ENCODE measurements at regions not wholly inside any gene's neighbourhood (a gene's known extent, or its start where the extent isn't known, plus 50 kb on each side); places are given as distances from the start of the nearest gene placed in this dataset.

DNA sequence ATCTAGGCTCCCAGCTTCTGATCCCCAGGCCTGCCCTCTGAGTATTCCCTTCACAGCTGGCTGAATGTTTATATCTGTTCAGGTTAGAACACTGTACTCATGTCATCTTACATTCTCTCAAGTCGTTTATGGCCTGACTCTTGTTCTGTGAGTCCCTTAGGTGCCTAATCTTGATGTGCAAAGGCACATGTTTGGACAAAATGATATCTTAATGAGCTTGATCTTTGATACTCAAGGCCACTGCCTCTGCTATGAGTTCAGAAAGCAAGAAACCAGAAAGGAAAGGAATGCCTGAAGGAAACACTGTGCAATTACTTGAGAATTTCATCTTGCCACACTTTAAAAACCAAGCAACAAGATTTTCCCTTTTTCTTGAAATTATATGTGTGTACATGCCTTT is 391.8 kb upstream of the ZNF608 start:
- H3K36me3 Mint-ChIP-seq (ENCODE audit: insufficient read depth) = no peaks in the 10 kb centered on the region
- H3K27ac Mint-ChIP-seq = no peak overlapping the region
- H3K4me1 Mint-ChIP-seq (ENCODE audit: low read depth) = peaks cover 12% of the 10 kb centered on the region
- no peaks in the 10 kb centered on the region for H3K27me3 Mint-ChIP-seq
- TF ChIP-seq CTCF (IDR thresholded peaks at IDR 0.05; ENCODE audit: unreplicated experiment) = no peak
- no peak for DNase-seq (ENCODE audit: low spot score, unreplicated experiment)
- H3K4me3 Mint-ChIP-seq (ENCODE audit: low read depth) = no peak overlapping the region
- H3K9me3 Mint-ChIP-seq (ENCODE audit: low read depth) = peaks cover 7% of the 10 kb centered on the region

GRCh38 chr5:125139590-125139989 is 393.2 kb upstream of the ZNF608 start:
- H3K4me3 Mint-ChIP-seq (ENCODE audit: low read depth) = no peak overlapping the region
- no peak for TF ChIP-seq CTCF (IDR thresholded peaks at IDR 0.05; ENCODE audit: unreplicated experiment)
- H3K9me3 Mint-ChIP-seq (ENCODE audit: low read depth) = peaks cover 7% of the 10 kb centered on the region
- no peaks in the 10 kb centered on the region for H3K36me3 Mint-ChIP-seq (ENCODE audit: insufficient read depth)
- no peak for DNase-seq (ENCODE audit: low spot score, unreplicated experiment)
- no peak overlapping the region for H3K27ac Mint-ChIP-seq
- H3K27me3 Mint-ChIP-seq = no peaks in the 10 kb centered on the region
- H3K4me1 Mint-ChIP-seq (ENCODE audit: low read depth) = peaks cover 8% of the 10 kb centered on the region

DNA sequence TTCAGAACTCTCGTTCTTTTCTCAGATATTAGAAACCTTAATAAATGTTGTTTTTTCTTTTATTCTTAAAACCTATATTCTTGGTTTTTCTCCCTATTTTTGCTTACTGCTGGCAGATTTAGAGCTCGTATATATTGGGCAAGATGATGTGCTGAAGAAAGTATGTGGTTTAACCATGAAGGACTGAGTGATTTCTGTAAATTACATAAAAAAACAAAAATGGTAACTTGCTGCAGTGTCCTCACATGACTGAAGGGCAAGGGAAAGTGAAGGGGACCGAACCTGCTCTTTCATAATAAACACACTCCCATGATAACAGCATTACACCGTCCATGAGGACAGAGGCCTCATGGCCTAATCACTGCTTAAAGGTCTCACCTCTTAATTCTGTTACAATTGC is 393.8 kb upstream of the ZNF608 start:
- no peaks in the 10 kb centered on the region for H3K27me3 Mint-ChIP-seq
- H3K4me1 Mint-ChIP-seq (ENCODE audit: low read depth) = peaks cover 3% of the 10 kb centered on the region
- no peak for TF ChIP-seq CTCF (IDR thresholded peaks at IDR 0.05; ENCODE audit: unreplicated experiment)
- peaks cover 7% of the 10 kb centered on the region for H3K9me3 Mint-ChIP-seq (ENCODE audit: low read depth)
- H3K4me3 Mint-ChIP-seq (ENCODE audit: low read depth) = no peak overlapping the region
- no peak overlapping the region for H3K27ac Mint-ChIP-seq
- no peak for DNase-seq (ENCODE audit: low spot score, unreplicated experiment)
- no peaks in the 10 kb centered on the region for H3K36me3 Mint-ChIP-seq (ENCODE audit: insufficient read depth)

DNA sequence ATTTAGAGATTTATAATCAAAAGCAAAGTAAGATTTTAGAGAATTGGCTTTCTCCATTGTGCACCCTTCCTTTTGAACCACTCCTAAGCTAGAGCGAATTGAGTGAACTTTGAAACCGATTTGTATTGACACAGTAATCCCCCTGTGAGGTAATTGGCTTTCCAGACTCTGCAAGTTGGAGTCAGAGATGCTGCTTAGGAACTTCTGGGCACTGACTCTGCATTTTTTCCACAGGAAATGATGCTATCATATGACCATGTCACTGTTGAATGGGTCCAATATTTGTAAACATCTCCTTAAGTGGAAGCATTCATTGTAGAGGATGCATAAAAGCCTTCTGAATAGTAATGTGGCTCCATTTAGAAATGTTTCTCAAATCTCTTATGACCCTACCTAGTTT is 394.4 kb upstream of the ZNF608 start:
- H3K4me1 Mint-ChIP-seq (ENCODE audit: low read depth) = peaks cover 1% of the 10 kb centered on the region

GRCh38 chr5:125142458-125142857 is 396.0 kb upstream of the ZNF608 start:
- H3K27me3 Mint-ChIP-seq = no peaks in the 10 kb centered on the region
- TF ChIP-seq CTCF (IDR thresholded peaks at IDR 0.05; ENCODE audit: unreplicated experiment) = no peak

More for the DNA sequence above, 394.4 kb upstream of the ZNF608 start:
- TF ChIP-seq CTCF (IDR thresholded peaks at IDR 0.05; ENCODE audit: unreplicated experiment) = no peak
- no peak overlapping the region for H3K4me3 Mint-ChIP-seq (ENCODE audit: low read depth)
- H3K9me3 Mint-ChIP-seq (ENCODE audit: low read depth) = peaks cover 7% of the 10 kb centered on the region
- H3K27me3 Mint-ChIP-seq = no peaks in the 10 kb centered on the region
- no peak overlapping the region for H3K27ac Mint-ChIP-seq
- no peak for DNase-seq (ENCODE audit: low spot score, unreplicated experiment)
- H3K36me3 Mint-ChIP-seq (ENCODE audit: insufficient read depth) = no peaks in the 10 kb centered on the region

More at GRCh38 chr5:125142458-125142857, 396.0 kb upstream of the ZNF608 start:
- Mint-ChIP-seq H3K36me3 (ENCODE audit: insufficient read depth) (no peaks in the 10 kb centered on the region), H3K9me3 (ENCODE audit: low read depth) (peaks cover 7% of the 10 kb centered on the region), H3K4me1 (ENCODE audit: low read depth) (peaks cover 1% of the 10 kb centered on the region), H3K4me3 (ENCODE audit: low read depth) (no peak overlapping the region), H3K27ac (no peak overlapping the region)
- DNase-seq (ENCODE audit: low spot score, unreplicated experiment) = no peak
